SK-N-SH treated with all-trans-retinoic acid at 6 μM for 48 hours (cell line): ENCODE measurements at regions not wholly inside any gene's neighbourhood (a gene's known extent, or its start where the extent isn't known, plus 50 kb on each side); places are given as distances from the start of the nearest gene placed in this dataset.

Experiments used
- ATAC-seq: fragments of 200-7000 bp; cut with Tn5 transposase; 3 replicates; pipeline ENCODE4 v1.9.1; 2020; ENCODE audit warnings: mild to moderate bottlenecking, moderate library complexity
- ARNTL ChIP-seq: fragments of 450-650 bp; formaldehyde crosslinking; IDR thresholded peaks from 2 replicates; pipeline ENCODE4 v1.5.0; 2020; ENCODE audit warnings: low read depth, mild to moderate bottlenecking, moderate library complexity, borderline replicate concordance
- CREB5 ChIP-seq: fragments of 250-450 bp; sonication (Bioruptor Pico); IDR thresholded peaks from 2 replicates; pipeline ENCODE4 v1.5.1; 2020; ENCODE audit warnings: low read depth, mild to moderate bottlenecking, moderate library complexity
- CSDC2 ChIP-seq: fragments of 250-450 bp; sonication (Bioruptor Pico); IDR thresholded peaks from 2 replicates; pipeline ENCODE4 v1.5.0; 2020; ENCODE audit warnings: mild to moderate bottlenecking, moderate library complexity
- CSRNP3 ChIP-seq: fragments of 250-450 bp; sonication (Bioruptor Pico); IDR thresholded peaks from 2 replicates; pipeline ENCODE4 v1.5.1; 2021; ENCODE audit warnings: mild to moderate bottlenecking, moderate library complexity
- GLIS3 ChIP-seq: fragments of 250-450 bp; sonication (Bioruptor Pico); IDR thresholded peaks from 2 replicates; pipeline ENCODE4 v1.5.0; 2020; ENCODE audit warnings: mild to moderate bottlenecking, moderate library complexity
- ISL1 ChIP-seq: fragments of 250-450 bp; sonication (Bioruptor Pico); IDR thresholded peaks from 2 replicates; pipeline ENCODE4 v2.1.2; 2022; ENCODE audit warnings: mild to moderate bottlenecking, moderate library complexity
- OSR1 ChIP-seq: fragments of 250-450 bp; sonication (Bioruptor Pico); IDR thresholded peaks from 2 replicates; pipeline ENCODE4 v1.8.0; 2022; ENCODE audit warnings: moderate library complexity, mild to moderate bottlenecking, inconsistent platforms
- PATZ1 ChIP-seq: fragments of 250-450 bp; sonication (Bioruptor Pico); IDR thresholded peaks from 2 replicates; pipeline ENCODE4 v1.8.0; 2020; ENCODE audit warnings: mild to moderate bottlenecking, moderate library complexity, borderline replicate concordance
- POU6F1 ChIP-seq: fragments of 250-450 bp; sonication (Bioruptor Pico); IDR thresholded peaks from 2 replicates; pipeline ENCODE4 v1.8.0; 2021; ENCODE audit warnings: low read depth, mild to moderate bottlenecking, moderate library complexity, borderline replicate concordance
- PPARA ChIP-seq: fragments of 250-450 bp; sonication (Bioruptor Pico); IDR thresholded peaks from 2 replicates; pipeline ENCODE4 v1.5.0; 2020; ENCODE audit warnings: mild to moderate bottlenecking, borderline replicate concordance
- RARB ChIP-seq: fragments of 250-450 bp; sonication (Bioruptor Pico); IDR thresholded peaks from 2 replicates; pipeline ENCODE4 v1.8.0; 2021; ENCODE audit warnings: mild to moderate bottlenecking, moderate library complexity
- TCF4 ChIP-seq: fragments of 250-450 bp; sonication (Bioruptor Pico); IDR thresholded peaks from 2 replicates; pipeline ENCODE4 v1.8.0; 2021; ENCODE audit warnings: mild to moderate bottlenecking, moderate library complexity, borderline replicate concordance
- TOX ChIP-seq: fragments of 250-450 bp; sonication (Bioruptor Pico); IDR thresholded peaks from 2 replicates; pipeline ENCODE4 v1.8.0; 2021; ENCODE audit warnings: mild to moderate bottlenecking, moderate library complexity, borderline replicate concordance
- TSHZ2 ChIP-seq: fragments of 250-450 bp; sonication (Bioruptor Pico); IDR thresholded peaks from 2 replicates; pipeline ENCODE4 v1.5.0; 2020; ENCODE audit warnings: mild to moderate bottlenecking, moderate library complexity
- ZC3H10 ChIP-seq: fragments of 250-450 bp; sonication (Bioruptor Pico); IDR thresholded peaks from 2 replicates; pipeline ENCODE4 v1.5.1; 2021; ENCODE audit warnings: mild to moderate bottlenecking, moderate library complexity
- ZFP3 ChIP-seq: fragments of 250-450 bp; sonication (Bioruptor Pico); IDR thresholded peaks from 2 replicates; pipeline ENCODE4 v1.5.0; 2020; ENCODE audit warnings: mild to moderate bottlenecking, moderate library complexity
- ZFP30 ChIP-seq: fragments of 450-650 bp; formaldehyde crosslinking; IDR thresholded peaks from 2 replicates; pipeline ENCODE4 v1.5.0; 2022; ENCODE audit warnings: mild to moderate bottlenecking, moderate library complexity
- ZNF565 ChIP-seq: fragments of 450-650 bp; formaldehyde crosslinking; conservative IDR thresholded peaks from 2 replicates; pipeline ENCODE4 v1.5.0; 2020; ENCODE audit warnings: low read depth, mild to moderate bottlenecking, moderate library complexity
- ZNF70 ChIP-seq: fragments of 450-650 bp; formaldehyde crosslinking; IDR thresholded peaks from 2 replicates; pipeline ENCODE4 v1.5.0; 2020; ENCODE audit warnings: mild to moderate bottlenecking, moderate library complexity
- ZNF8 ChIP-seq: fragments of 450-650 bp; formaldehyde crosslinking; IDR thresholded peaks from 2 replicates; pipeline ENCODE4 v1.5.0; 2020; ENCODE audit warnings: mild to moderate bottlenecking, moderate library complexity

- TF ChIP-seq ARNTL (no peak), ZNF565 (CRISPR knock-in tag) (no peak), TCF4 (CRISPR knock-in tag) (no peak)
Observed at GRCh38 chr2:129605646-129606045, 373.8 kb upstream of the RAB6C start (continued).

GRCh38 chr2:129606496-129607270, 372.8 kb upstream of the RAB6C start:
- no peak for ATAC-seq
- TF ChIP-seq ZNF8 (CRISPR knock-in tag) (no peak), CSDC2 (CRISPR knock-in tag) (no peak), CREB5 (CRISPR knock-in tag) (no peak), ZC3H10 (CRISPR knock-in tag) (no peak), TSHZ2 (CRISPR knock-in tag) (no peak), ZNF565 (CRISPR knock-in tag) (no peak), RARB (CRISPR knock-in tag) (no peak), TCF4 (CRISPR knock-in tag) (no peak), ZFP3 (CRISPR knock-in tag) (no peak), ZNF70 (CRISPR knock-in tag) (no peak), ISL1 (CRISPR knock-in tag) (no peak), ZFP30 (CRISPR knock-in tag) (no peak), GLIS3 (no peak), OSR1 (CRISPR knock-in tag) (no peak), CSRNP3 (CRISPR knock-in tag) (no peak), PATZ1 (no peak), TOX (no peak)

- TF ChIP-seq ARNTL = no peak
- no peak for TF ChIP-seq RARB (CRISPR knock-in tag)
- TF ChIP-seq PPARA (CRISPR knock-in tag) = no peak
- TF ChIP-seq ZC3H10 (CRISPR knock-in tag) = no peak
- TF ChIP-seq POU6F1 = no peak
- no peak for TF ChIP-seq ZFP3 (CRISPR knock-in tag)
- TF ChIP-seq, all 23 proteins: peak for 0
- ATAC-seq = no peak
Observed at GRCh38 chr2:129609224-129609623, 370.2 kb upstream of the RAB6C start.
